ENCODE measurements at regions not wholly inside any gene's neighbourhood (a gene's known extent, or its start where the extent isn't known, plus 50 kb on each side); places are given as distances from the start of the nearest gene placed in this dataset.

- 88% methylated on average over 8 of the region's 8 CpGs for WGBS (ENCODE audit: insufficient coverage)
- TF ChIP-seq, protein P1, sequence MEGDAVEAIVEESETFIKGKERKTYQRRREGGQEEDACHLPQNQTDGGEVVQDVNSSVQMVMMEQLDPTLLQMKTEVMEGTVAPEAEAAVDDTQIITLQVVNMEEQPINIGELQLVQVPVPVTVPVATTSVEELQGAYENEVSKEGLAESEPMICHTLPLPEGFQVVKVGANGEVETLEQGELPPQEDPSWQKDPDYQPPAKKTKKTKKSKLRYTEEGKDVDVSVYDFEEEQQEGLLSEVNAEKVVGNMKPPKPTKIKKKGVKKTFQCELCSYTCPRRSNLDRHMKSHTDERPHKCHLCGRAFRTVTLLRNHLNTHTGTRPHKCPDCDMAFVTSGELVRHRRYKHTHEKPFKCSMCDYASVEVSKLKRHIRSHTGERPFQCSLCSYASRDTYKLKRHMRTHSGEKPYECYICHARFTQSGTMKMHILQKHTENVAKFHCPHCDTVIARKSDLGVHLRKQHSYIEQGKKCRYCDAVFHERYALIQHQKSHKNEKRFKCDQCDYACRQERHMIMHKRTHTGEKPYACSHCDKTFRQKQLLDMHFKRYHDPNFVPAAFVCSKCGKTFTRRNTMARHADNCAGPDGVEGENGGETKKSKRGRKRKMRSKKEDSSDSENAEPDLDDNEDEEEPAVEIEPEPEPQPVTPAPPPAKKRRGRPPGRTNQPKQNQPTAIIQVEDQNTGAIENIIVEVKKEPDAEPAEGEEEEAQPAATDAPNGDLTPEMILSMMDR (IDR thresholded peaks at IDR 0.05), result no peak
- Histone ChIP-seq H3K27ac (ENCODE audit: low read length) (no peak overlapping the region), H3K27me3 (ENCODE audit: control insufficient read depth, insufficient read depth, low read length) (no peaks in the 10 kb centered on the region), H3K4me3 (ENCODE audit: low read length) (no peak overlapping the region), H3K9me3 (ENCODE audit: control insufficient read depth, insufficient read depth, low read length) (no peaks in the 10 kb centered on the region), H3K36me3 (ENCODE audit: control insufficient read depth, insufficient read depth, low read length) (no peaks in the 10 kb centered on the region), H3K4me1 (ENCODE audit: control insufficient read depth, insufficient read depth, low read length) (no peaks in the 10 kb centered on the region)
- Mint-ChIP-seq H3K4me1 (no peaks in the 10 kb centered on the region), H3K27ac (no peak overlapping the region), H3K36me3 (no peaks in the 10 kb centered on the region), H3K9me3 (no peaks in the 10 kb centered on the region), H3K27me3 (ENCODE audit: low read depth in 2 of 2) (no peaks in the 10 kb centered on the region), H3K4me3 (no peak overlapping the region)
- ATAC-seq, result no peak
- intact Hi-C loops (cut with micrococcal nuclease), result no loop called here
- DNase-seq, result no peak
Observed at GRCh38 chr16:55047903-55048497, 117.3 kb downstream of the IRX5 start.

GRCh38 chr16:55048745-55049144, 118.1 kb downstream of the IRX5 start:
- Mint-ChIP-seq H3K4me1 (no peaks in the 10 kb centered on the region), H3K27me3 (ENCODE audit: low read depth in 2 of 2) (no peaks in the 10 kb centered on the region), H3K4me3 (no peak overlapping the region), H3K27ac (no peak overlapping the region), H3K9me3 (no peaks in the 10 kb centered on the region), H3K36me3 (no peaks in the 10 kb centered on the region)
- H3K36me3 ChIP-seq (ENCODE audit: control insufficient read depth, insufficient read depth, low read length), result no peaks in the 10 kb centered on the region
- no peak for DNase-seq
- H3K4me1 ChIP-seq (ENCODE audit: control insufficient read depth, insufficient read depth, low read length), result no peaks in the 10 kb centered on the region
- H3K27me3 ChIP-seq (ENCODE audit: control insufficient read depth, insufficient read depth, low read length), result no peaks in the 10 kb centered on the region
- TF ChIP-seq, protein P1 (IDR thresholded peaks at IDR 0.05), result no peak
- 83% methylated on average over 5 of the region's 5 CpGs for WGBS (ENCODE audit: insufficient coverage)
- ATAC-seq, result no peak
- intact Hi-C loops (cut with micrococcal nuclease), result no loop called here
- H3K9me3 ChIP-seq (ENCODE audit: control insufficient read depth, insufficient read depth, low read length), result no peaks in the 10 kb centered on the region
- H3K4me3 ChIP-seq (ENCODE audit: low read length), result no peak overlapping the region
- H3K27ac ChIP-seq (ENCODE audit: low read length), result no peak overlapping the region

- ATAC-seq (no peak), DNase-seq (no peak)
- peaks cover 13 to 15% of the 10 kb centered on the region in 2 donors for H3K27me3 Mint-ChIP-seq (ENCODE audit: low read depth in 2 of 2)
- TF ChIP-seq, protein P1 (IDR thresholded peaks at IDR 0.05), result no peak
- no peaks in the 10 kb centered on the region for H3K4me1 ChIP-seq (ENCODE audit: control insufficient read depth, insufficient read depth, low read length)
- no peaks in the 10 kb centered on the region for H3K9me3 Mint-ChIP-seq
- H3K36me3 ChIP-seq (ENCODE audit: control insufficient read depth, insufficient read depth, low read length), result no peaks in the 10 kb centered on the region
- no peaks in the 10 kb centered on the region for H3K4me1 Mint-ChIP-seq
- H3K27ac ChIP-seq (ENCODE audit: low read length), result no peak overlapping the region
- no peak overlapping the region for H3K4me3 Mint-ChIP-seq
- no peaks in the 10 kb centered on the region for H3K9me3 ChIP-seq (ENCODE audit: control insufficient read depth, insufficient read depth, low read length)
- H3K36me3 Mint-ChIP-seq, result no peaks in the 10 kb centered on the region
- intact Hi-C loops (cut with micrococcal nuclease), result no loop called here
- H3K4me3 ChIP-seq (ENCODE audit: low read length), result no peak overlapping the region
- 71% methylated on average over 7 of the region's 7 CpGs for WGBS (ENCODE audit: insufficient coverage)
- no peak overlapping the region for H3K27ac Mint-ChIP-seq
- H3K27me3 ChIP-seq (ENCODE audit: control insufficient read depth, insufficient read depth, low read length), result no peaks in the 10 kb centered on the region
Observed at GRCh38 chr16:55051571-55052347, 121.1 kb downstream of the IRX5 start.
